A549 (cell line): ENCODE measurements at regions not wholly inside any gene's neighbourhood (a gene's known extent, or its start where the extent isn't known, plus 50 kb on each side); places are given as distances from the start of the nearest gene placed in this dataset.

ENCODE experiments used
- CHD2 ChIP-seq: fragments of 150-350 bp; IDR thresholded peaks from 2 replicates; pipeline ENCODE4 v1.6.1; 2014; ENCODE audit warnings: low read length; ENCODE audit not compliant: partially characterized antibody
- CTCF ChIP-seq: fragments of >200 bp; sonication (Bioruptor Twin); formaldehyde crosslinking; IDR thresholded peaks from 3 replicates; pipeline ENCODE4 v1.5.1; 2016
- JUNB ChIP-seq: fragments of >200 bp; sonication (Bioruptor Twin); formaldehyde crosslinking; IDR thresholded peaks from 2 replicates; pipeline ENCODE4 v1.6.1; 2016
- MYC ChIP-seq: IDR thresholded peaks from 2 replicates; pipeline ENCODE4 v1.6.1; 2012; ENCODE audit warnings: mild to moderate bottlenecking, inconsistent platforms, low read length, improper control_type of control experiment, borderline replicate concordance
- POLR2A ChIP-seq: IDR thresholded peaks from 2 replicates; pipeline ENCODE4 v1.6.1; 2012; ENCODE audit warnings: mild to moderate bottlenecking, low read length
- RAD21 ChIP-seq, 2 experiments: fragments of >200 bp in 1 of 2; sonication (Bioruptor Twin) in 1 of 2; formaldehyde crosslinking in 1 of 2; IDR thresholded peaks in 1 of 2; conservative IDR thresholded peaks in 1 of 2; 2 replicates in 1 of 2; 3 replicates in 1 of 2; pipeline ENCODE4 v1.6.1; 2012 to 2018; ENCODE audit warnings: inconsistent platforms in 1 of 2
- RARB ChIP-seq: fragments of 250-450 bp; sonication (Bioruptor Pico); IDR thresholded peaks from 2 replicates; pipeline ENCODE4 v1.8.0; 2021; ENCODE audit warnings: mild to moderate bottlenecking, moderate library complexity
- SMC3 ChIP-seq: fragments of >200 bp; sonication (Bioruptor Twin); formaldehyde crosslinking; IDR thresholded peaks from 3 replicates; pipeline ENCODE4 v1.6.1; 2018; ENCODE audit warnings: inconsistent platforms
- ZFP36 ChIP-seq: fragments of 450-650 bp; IDR thresholded peaks from 2 replicates; pipeline ENCODE4 v1.6.1; 2014; ENCODE audit warnings: borderline replicate concordance; ENCODE audit not compliant: partially characterized antibody

- no peak for TF ChIP-seq CHD2
- TF ChIP-seq CTCF, result no peak
- no peak for TF ChIP-seq RARB
- TF ChIP-seq RAD21 (conservative IDR thresholded peaks at IDR 0.05 in 1 of 2, IDR thresholded peaks at IDR 0.05 in 1 of 2), result no peak
- no peak for TF ChIP-seq MYC
- no peak for TF ChIP-seq JUNB
- no peak for TF ChIP-seq POLR2A
- no peak for TF ChIP-seq ZFP36
- TF ChIP-seq SMC3, result no peak
Observed at GRCh38 chr10:26914898-26915297, 54.1 kb upstream of the ABI1 start.
